Activated naive CD4-positive, alpha-beta T cell treated with anti-CD3 and anti-CD28 coated beads, Interleukin-2, amount 50 U/mL, for 24 hours (primary cell): ENCODE measurements at regions not wholly inside any gene's neighbourhood (a gene's known extent, or its start where the extent isn't known, plus 50 kb on each side); places are given as distances from the start of the nearest gene placed in this dataset.

ENCODE experiments used
- H3K27ac Mint-ChIP-seq: one replicate; pipeline ENCODE4 v1.8.0; 2021; ENCODE audit warnings: mild to moderate bottlenecking, mixed read lengths
- H3K27me3 Mint-ChIP-seq: one replicate; pipeline ENCODE4 v1.8.0; 2021; ENCODE audit warnings: mixed read lengths
- H3K36me3 Mint-ChIP-seq: one replicate; pipeline ENCODE4 v1.8.0; 2021; ENCODE audit warnings: mixed read lengths
- H3K4me1 Mint-ChIP-seq: one replicate; pipeline ENCODE4 v1.8.0; 2021; ENCODE audit warnings: mixed read lengths
- H3K4me3 Mint-ChIP-seq: one replicate; pipeline ENCODE4 v1.8.0; 2021; ENCODE audit warnings: mild to moderate bottlenecking, mixed read lengths
- H3K9me3 Mint-ChIP-seq: one replicate; pipeline ENCODE4 v1.8.0; 2021; ENCODE audit warnings: mixed read lengths

DNA sequence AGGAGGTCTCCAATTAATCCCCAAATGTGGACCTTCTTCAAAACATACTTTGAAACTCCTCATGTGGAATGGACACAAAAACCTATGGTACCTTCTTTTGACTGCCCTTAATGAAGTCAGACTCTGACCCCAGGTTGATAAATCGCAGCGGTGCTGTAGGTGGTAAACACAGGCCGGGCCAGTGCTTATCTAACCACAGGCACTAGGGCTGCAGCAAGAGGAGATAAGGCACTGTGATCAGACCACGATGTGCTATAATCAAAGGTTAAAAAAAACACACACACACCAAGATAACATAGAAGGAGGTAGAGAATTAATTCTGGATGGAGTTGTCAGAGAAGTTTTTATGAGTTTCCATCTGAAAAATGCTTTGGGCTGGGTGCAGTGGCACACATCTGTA is 52.3 kb upstream of the SIPA1L2 start:
- Mint-ChIP-seq H3K9me3 (no peaks in the 10 kb centered on the region), H3K27me3 (no peaks in the 10 kb centered on the region), H3K4me1 (no peaks in the 10 kb centered on the region), H3K4me3 (no peak overlapping the region), H3K36me3 (no peaks in the 10 kb centered on the region), H3K27ac (no peak overlapping the region)

DNA sequence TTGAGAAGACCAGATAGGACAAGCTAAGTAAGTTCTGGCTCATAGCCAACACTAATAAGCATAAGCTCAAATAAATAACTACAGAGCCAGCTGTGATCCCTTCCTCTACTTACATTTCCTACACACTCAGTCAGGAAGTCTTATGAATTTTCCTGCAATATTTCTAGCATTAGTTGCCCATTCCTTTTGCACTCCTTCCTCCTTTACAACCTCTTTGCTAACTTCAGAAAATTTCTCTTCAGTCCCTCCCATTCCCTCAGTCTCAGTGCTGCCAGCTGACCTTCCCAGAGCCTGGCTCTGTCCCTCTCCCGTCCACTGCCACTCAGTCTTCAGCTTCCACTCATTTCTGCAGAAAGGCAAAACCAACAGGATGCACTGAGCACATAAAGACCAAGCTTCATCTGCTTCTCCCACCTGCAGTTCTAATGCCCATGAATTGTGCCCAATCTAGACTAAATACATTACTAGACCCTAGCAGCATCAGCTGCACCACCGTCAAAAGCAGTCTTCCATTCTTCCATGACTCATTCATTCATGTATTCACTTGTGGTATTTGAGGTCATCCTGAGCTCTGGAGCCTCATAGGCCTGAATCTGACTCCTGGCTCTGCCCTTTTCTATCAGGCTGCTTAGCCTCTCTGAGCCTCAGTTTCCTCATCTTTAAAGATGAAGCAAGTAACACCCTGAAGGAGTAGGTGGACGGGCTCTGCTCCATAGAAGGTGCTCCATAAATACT is 54.6 kb upstream of the SIPA1L2 start:
- H3K9me3 Mint-ChIP-seq = peaks cover 3% of the 10 kb centered on the region
- no peak overlapping the region for H3K4me3 Mint-ChIP-seq
- no peaks in the 10 kb centered on the region for H3K27me3 Mint-ChIP-seq
- no peaks in the 10 kb centered on the region for H3K4me1 Mint-ChIP-seq
- H3K36me3 Mint-ChIP-seq = no peaks in the 10 kb centered on the region
- no peak overlapping the region for H3K27ac Mint-ChIP-seq

DNA sequence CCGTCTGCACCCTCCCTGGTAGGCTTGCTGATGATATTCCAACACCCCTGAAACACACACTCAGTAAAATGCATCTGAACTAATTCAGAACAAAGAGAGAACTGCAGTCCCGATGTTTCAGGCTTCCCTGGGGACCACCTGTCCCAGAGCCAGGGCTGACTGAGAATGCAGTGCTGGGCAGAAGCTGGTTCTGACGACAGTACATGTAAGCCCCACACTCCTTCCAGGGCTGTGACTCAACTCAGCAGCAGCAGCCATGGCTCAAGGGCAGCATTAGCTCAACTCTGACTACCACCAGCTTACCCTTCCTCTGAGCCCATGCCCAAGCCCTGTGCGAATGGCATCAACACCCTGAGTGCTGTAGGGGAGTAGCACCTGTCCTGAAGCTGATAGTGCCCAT is 56.4 kb upstream of the SIPA1L2 start:
- Mint-ChIP-seq H3K4me3 (no peak overlapping the region), H3K9me3 (peaks cover 3% of the 10 kb centered on the region), H3K36me3 (no peaks in the 10 kb centered on the region), H3K27me3 (peaks cover 1% of the 10 kb centered on the region), H3K4me1 (no peaks in the 10 kb centered on the region), H3K27ac (no peak overlapping the region)

DNA sequence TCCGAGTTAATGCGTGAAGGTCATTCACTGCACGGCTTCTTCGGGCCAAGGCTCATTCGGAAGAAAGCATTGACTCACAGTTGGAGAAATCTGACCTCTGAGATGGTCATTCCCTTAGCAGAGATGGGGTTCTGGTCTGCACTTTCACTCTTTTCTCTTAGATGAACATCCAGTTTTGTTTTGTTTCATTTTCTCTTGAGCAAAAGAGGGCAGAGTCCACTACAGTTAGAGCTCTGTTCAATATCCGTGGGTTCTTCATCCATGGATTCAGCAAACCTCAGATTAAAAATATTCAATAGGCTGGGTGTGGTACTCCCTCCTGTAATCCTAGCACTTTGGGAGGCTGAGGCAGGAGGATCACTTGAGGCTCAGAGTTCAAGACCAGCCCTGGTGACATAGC is 57.4 kb upstream of the SIPA1L2 start:
- Mint-ChIP-seq H3K27me3 (peaks cover 6% of the 10 kb centered on the region), H3K9me3 (peaks cover 3% of the 10 kb centered on the region), H3K4me3 (no peak overlapping the region), H3K36me3 (peaks cover 1% of the 10 kb centered on the region), H3K27ac (no peak overlapping the region), H3K4me1 (no peaks in the 10 kb centered on the region)

DNA sequence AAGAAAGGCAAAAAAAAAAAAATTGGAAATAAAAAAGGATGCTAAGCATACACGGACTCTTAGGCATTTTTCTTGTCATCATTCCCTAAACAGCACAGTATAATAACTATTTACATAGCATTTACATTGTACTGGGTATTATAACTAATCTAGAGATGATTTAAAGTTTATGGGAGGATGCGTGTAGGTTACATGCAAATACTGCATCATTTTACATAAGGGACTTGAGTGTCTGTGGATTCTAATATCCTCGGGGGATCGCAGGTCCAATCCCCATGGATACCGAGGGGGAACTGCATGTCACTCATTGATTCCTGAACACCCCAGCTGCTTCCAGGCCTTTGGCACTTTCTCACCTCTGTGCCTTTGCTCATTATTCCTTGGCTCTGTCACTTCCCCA is 57.8 kb upstream of the SIPA1L2 start:
- H3K9me3 Mint-ChIP-seq = peaks cover 3% of the 10 kb centered on the region
- no peak overlapping the region for H3K4me3 Mint-ChIP-seq
- no peak overlapping the region for H3K27ac Mint-ChIP-seq
- H3K4me1 Mint-ChIP-seq = no peaks in the 10 kb centered on the region
- H3K27me3 Mint-ChIP-seq = peaks cover 7% of the 10 kb centered on the region
- peaks cover 2% of the 10 kb centered on the region for H3K36me3 Mint-ChIP-seq

DNA sequence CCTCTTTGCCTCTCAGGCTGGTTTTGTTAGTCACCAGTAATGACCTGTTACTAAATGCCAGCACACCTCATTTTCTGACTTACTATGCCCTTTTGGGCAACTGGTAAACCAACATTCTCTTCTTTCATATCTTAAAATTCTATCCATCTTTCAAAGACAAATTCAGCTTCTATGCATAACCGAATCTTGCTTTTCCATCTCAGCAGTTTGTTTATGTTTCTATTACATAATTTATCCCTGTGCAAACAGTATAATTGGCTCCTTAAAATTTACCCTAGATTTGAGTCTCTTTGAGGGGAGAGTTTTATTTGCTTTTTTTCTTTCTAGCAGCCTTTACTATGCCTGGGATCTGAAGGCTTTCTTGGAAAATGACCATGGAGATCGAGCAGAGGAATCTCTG is 58.5 kb upstream of the SIPA1L2 start:
- no peak overlapping the region for H3K27ac Mint-ChIP-seq
- peaks cover 3% of the 10 kb centered on the region for H3K9me3 Mint-ChIP-seq
- peaks cover 7% of the 10 kb centered on the region for H3K27me3 Mint-ChIP-seq
- H3K4me3 Mint-ChIP-seq = no peak overlapping the region
- H3K36me3 Mint-ChIP-seq = peaks cover 2% of the 10 kb centered on the region
- no peaks in the 10 kb centered on the region for H3K4me1 Mint-ChIP-seq

DNA sequence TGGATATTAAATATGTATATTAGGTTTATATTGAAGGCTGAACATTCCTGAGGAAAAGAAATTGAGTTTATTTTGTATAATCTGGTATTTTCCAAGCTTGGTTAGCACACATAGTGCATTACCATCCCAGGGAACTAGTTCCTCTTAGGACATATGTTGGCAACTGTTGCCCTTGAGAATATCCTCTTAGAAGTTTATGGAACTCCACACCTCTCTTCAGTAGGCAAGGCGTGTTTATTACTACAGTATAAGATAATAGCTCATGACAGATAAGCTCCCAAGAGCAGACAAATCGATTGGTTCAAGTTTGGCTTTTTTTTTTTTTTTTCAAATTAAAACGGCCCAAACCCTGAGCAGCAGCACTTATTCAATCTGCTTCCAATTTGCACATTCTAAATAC is 59.8 kb upstream of the SIPA1L2 start:
- Mint-ChIP-seq H3K27ac (no peak overlapping the region), H3K36me3 (peaks cover 2% of the 10 kb centered on the region), H3K9me3 (peaks cover 3% of the 10 kb centered on the region), H3K4me3 (no peak overlapping the region), H3K27me3 (peaks cover 7% of the 10 kb centered on the region), H3K4me1 (no peaks in the 10 kb centered on the region)

DNA sequence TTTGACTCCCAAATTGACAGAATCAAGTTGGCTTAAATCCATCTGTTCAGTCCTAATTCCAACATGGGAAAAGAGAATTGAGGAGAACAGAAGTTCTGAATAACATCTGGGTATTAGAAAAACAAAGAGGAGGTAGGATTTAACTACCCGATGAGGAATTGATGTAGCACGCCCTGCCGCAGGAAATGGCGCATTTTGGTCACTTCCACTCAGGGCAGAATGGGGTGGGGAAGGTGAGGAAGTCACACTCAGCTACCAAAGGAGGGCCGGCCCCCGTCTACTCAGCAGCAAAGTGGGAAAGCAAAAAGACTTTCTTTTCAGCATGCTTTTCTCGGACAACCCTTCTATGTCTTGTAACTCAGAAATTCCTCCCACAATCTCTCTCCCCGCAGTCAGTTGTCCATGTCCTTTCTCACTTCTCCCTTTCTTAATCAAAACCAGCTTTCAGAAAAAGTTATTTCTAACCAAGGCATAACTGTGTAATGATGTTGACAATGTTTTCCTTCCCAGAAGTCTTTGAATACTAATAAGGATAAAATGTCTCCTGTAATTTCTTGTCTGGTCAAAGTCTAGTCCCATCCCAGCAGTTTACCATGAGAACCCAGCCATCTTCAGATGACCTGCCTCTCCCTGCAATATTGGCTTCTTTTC is 60.5 kb upstream of the SIPA1L2 start:
- Mint-ChIP-seq H3K4me3 (no peak overlapping the region), H3K27ac (peak overlapping the region; percentile 61), H3K36me3 (peaks cover 2% of the 10 kb centered on the region), H3K27me3 (peaks cover 7% of the 10 kb centered on the region), H3K4me1 (no peaks in the 10 kb centered on the region), H3K9me3 (peaks cover 3% of the 10 kb centered on the region)

DNA sequence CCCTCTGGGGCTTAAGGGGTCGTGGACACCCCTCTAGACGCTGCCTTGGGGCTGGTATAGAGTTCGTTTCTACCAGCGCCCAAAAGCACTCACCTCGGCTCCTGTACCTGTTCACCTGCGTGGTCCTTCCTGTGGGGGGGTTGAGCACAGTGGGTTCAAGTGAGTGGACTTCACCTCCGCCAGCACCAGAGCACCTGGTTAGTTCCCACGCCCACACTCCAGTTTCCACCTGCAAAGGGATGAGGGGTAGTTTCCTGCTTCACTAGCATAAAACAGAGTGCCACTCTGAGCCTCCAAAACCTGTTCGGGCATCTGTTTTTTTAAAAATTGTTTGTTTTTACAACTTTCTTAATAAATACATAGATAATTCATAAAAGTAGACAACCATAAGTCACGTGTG is 64.5 kb upstream of the SIPA1L2 start:
- Mint-ChIP-seq H3K9me3 (no peaks in the 10 kb centered on the region), H3K4me1 (no peaks in the 10 kb centered on the region), H3K4me3 (no peak overlapping the region), H3K36me3 (peaks cover 2% of the 10 kb centered on the region), H3K27ac (no peak overlapping the region), H3K27me3 (peaks cover 10% of the 10 kb centered on the region)

DNA sequence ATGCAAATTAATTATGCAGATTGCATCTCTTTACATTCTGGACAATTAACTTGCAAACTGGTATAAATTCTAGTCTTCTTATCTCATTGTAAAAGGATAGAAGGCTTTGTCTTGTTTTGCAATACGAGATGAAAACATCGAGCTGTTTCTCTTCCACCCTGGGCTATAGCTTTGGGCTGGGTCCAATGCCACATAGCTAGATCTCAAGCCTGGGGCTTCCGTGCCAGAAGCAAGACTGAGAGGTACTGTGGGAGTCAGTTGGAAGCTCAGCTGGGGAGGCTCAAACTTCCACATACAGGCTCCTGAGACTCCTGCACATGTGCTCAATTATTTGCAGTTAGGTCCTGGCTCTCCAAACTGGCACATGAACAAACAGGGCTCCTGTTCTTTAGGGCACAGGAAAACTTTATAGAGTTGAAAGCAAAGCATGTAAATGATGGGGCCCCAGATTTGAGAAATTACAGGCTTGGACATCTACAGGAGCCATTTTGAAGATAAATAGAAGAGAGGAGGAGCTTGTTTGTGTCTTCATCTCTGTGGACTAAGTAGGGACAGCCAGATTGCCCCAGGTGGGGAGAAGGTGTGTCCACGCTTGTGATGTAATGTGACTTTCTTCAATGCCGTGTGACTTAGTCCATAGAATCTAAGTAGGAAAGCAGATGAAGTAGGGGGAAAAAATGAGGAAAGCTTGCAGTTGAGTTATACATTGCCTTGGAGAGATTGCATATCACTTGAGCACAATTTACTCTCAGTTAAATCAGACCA is 65.9 kb upstream of the SIPA1L2 start:
- Mint-ChIP-seq H3K4me3 (no peak overlapping the region), H3K36me3 (peaks cover 2% of the 10 kb centered on the region), H3K27me3 (peaks cover 8% of the 10 kb centered on the region), H3K27ac (no peak overlapping the region), H3K4me1 (no peaks in the 10 kb centered on the region), H3K9me3 (no peaks in the 10 kb centered on the region)

DNA sequence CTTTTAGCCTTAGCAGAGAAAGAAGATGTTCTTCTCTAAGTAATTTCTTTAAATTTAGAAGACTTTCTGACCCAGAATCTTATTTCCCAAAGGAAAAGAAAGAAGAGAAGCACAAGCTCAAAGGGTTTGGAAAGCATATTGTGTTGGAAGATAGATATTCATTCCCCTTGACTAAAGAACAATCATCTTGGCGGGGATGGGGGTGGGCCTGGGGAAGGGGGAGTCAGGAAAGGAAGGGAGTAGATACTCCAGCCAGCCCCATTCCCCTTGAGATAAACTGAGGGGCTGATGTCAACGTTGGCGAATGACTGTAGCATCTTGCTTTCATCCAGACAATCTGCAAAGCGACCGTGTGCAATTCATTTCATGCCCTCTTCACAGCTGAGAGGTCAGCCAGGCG is 66.5 kb upstream of the SIPA1L2 start:
- H3K4me1 Mint-ChIP-seq = no peaks in the 10 kb centered on the region
- H3K4me3 Mint-ChIP-seq = no peak overlapping the region
- H3K9me3 Mint-ChIP-seq = no peaks in the 10 kb centered on the region
- no peak overlapping the region for H3K27ac Mint-ChIP-seq
- H3K27me3 Mint-ChIP-seq = peaks cover 8% of the 10 kb centered on the region
- peaks cover 2% of the 10 kb centered on the region for H3K36me3 Mint-ChIP-seq

DNA sequence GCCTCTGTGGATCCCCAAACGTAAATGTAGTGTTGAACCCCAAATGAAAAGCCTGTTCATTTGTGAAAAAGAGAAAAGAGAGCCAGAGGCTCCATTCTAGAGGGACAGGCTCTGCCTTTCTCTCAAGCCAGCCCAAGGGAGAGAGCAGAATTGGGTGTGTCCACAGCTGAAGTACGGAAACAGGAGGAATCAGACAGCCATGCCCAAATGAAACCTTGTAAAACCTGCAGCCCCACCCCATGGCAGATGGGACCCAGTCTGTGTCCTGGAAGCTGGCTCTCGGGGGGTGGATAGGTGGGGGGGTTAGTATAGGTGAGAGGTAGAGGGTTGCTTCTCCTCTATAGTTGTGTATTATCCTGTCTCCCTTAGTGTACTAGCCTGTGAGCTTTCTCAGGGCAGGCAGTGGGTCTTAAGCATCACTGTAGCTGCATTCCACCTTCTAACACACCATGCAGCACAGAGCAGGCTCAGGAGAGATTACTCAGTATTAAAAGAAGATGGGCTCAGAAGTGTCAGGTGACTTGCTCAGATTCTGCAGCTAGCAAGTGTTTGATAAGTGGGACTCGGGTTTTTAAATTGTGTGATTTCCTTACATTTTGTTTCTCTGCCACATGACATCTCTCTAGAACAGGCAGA is 67.4 kb upstream of the SIPA1L2 start:
- Mint-ChIP-seq H3K36me3 (peaks cover 2% of the 10 kb centered on the region), H3K9me3 (no peaks in the 10 kb centered on the region), H3K27ac (no peak overlapping the region), H3K4me1 (no peaks in the 10 kb centered on the region), H3K4me3 (no peak overlapping the region), H3K27me3 (peaks cover 3% of the 10 kb centered on the region)

DNA sequence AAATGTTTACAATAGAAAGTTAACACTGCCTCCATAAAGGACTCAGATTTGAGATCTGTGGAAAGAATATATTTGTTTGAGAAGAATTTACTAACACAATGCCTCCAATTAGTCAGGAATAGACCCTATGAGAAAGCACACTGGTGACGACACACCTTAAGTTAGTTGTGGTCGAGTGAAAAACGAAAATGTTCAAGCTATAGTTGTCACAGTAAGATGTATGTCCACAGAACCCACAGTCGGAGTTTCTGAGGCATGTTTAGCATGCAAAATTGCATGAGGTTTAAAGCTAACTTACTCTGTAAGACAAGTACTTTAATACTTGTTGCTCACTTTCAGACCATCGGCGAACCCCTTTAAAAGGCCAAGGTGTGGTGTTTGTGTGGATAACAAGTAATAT is 69.9 kb upstream of the SIPA1L2 start:
- peaks cover 2% of the 10 kb centered on the region for H3K36me3 Mint-ChIP-seq
- no peak overlapping the region for H3K27ac Mint-ChIP-seq
- peaks cover 3% of the 10 kb centered on the region for H3K27me3 Mint-ChIP-seq
- H3K4me1 Mint-ChIP-seq = peaks cover 4% of the 10 kb centered on the region
- no peak overlapping the region for H3K4me3 Mint-ChIP-seq
- H3K9me3 Mint-ChIP-seq = no peaks in the 10 kb centered on the region

DNA sequence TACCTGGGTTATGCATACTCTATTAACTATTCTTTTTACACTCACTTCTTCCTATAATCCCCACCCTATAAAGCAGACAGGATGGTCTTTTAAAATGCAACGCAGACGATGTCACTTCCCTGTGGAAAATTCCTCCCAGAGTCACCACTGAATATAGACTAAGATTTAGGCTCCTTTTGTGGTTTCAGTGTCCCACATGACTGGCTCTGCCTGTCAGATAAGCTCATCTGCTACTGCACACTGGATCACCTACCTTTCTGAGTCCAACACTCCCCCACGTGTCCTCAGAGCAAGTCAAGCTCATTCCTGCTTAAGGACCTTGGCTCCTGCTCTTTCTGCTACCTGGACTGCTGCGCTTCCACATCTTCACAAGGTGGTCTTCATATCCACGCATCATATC is 73.0 kb upstream of the SIPA1L2 start:
- no peak overlapping the region for H3K27ac Mint-ChIP-seq
- no peak overlapping the region for H3K4me3 Mint-ChIP-seq
- H3K9me3 Mint-ChIP-seq = no peaks in the 10 kb centered on the region
- H3K4me1 Mint-ChIP-seq = peaks cover 8% of the 10 kb centered on the region
- peaks cover 1% of the 10 kb centered on the region for H3K27me3 Mint-ChIP-seq
- peaks cover 2% of the 10 kb centered on the region for H3K36me3 Mint-ChIP-seq

DNA sequence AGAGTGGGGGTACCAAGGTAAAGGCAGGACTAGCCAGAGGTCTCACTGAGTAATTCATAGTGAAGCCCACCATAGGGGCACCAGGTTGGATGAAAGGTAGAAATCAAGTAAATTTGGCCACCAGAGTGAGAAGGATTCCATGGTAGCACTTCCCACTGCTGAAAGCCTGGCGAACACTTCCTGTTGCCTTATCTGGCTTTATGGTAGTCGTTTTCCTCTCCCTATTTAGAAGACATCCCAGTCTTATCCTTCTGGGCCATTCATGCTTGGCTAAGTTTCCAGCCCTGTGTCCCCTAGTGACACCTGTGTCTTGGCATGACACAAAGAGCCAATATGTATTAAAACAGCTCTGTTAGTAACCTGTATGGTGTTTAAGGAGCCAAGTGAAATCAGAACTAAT is 74.3 kb upstream of the SIPA1L2 start:
- no peaks in the 10 kb centered on the region for H3K27me3 Mint-ChIP-seq

More for the DNA sequence above, 74.3 kb upstream of the SIPA1L2 start:
- H3K4me1 Mint-ChIP-seq = peaks cover 8% of the 10 kb centered on the region
- H3K9me3 Mint-ChIP-seq = no peaks in the 10 kb centered on the region
- H3K27ac Mint-ChIP-seq = no peak overlapping the region
- H3K4me3 Mint-ChIP-seq = no peak overlapping the region
- peaks cover 2% of the 10 kb centered on the region for H3K36me3 Mint-ChIP-seq
